ENCODE measurements at regions not wholly inside any gene's neighbourhood (a gene's known extent, or its start where the extent isn't known, plus 50 kb on each side); places are given as distances from the start of the nearest gene placed in this dataset.

GRCh38 chr14:98782062-98782461 lies 489.9 kb downstream of the BCL11B start:
- Histone ChIP-seq H2AFZ (ENCODE audit: low read depth) (no peak overlapping the region), H3K9me2 (no peaks in the 10 kb centered on the region), H3K4me1 (ENCODE audit: control insufficient read depth in 1 of 2, insufficient read depth in 2 of 2, low read depth in 1 of 2, low read length in 1 of 2) (no peaks in the 10 kb centered on the region), H3K36me3 (replicated peaks in 1 of 2; ENCODE audit: control insufficient read depth in 1 of 2, insufficient read depth in 2 of 2, low read length in 1 of 2) (no peaks in the 10 kb centered on the region), H3K4me3 (ENCODE audit: low read depth in 2 of 2, low read length in 1 of 2) (no peak overlapping the region), H3K9me3 (no peaks in the 10 kb centered on the region), H3K79me2 (ENCODE audit: insufficient read depth) (no peaks in the 10 kb centered on the region), H3F3A (replicated peaks; ENCODE audit: insufficient read depth) (no peaks in the 10 kb centered on the region), H3K4me2 (no peak overlapping the region), H3K27ac (ENCODE audit: low read depth in 2 of 2, low read length in 1 of 2) (no peak overlapping the region), H3K27me3 (ENCODE audit: insufficient read depth) (no peaks in the 10 kb centered on the region), H3K9ac (no peak overlapping the region), H4K20me1 (ENCODE audit: insufficient read depth) (no peaks in the 10 kb centered on the region)
- TF ChIP-seq GATA2 (CRISPR knock-in tag; IDR thresholded peaks at IDR 0.05) (no peak), SMC3 (IDR thresholded peaks at IDR 0.05; ENCODE audit: low read depth, low read length) (no peak), RCOR1 (IDR thresholded peaks at IDR 0.05; ENCODE audit: low read length) (no peak), RXRA (IDR thresholded peaks at IDR 0.05; ENCODE audit: borderline replicate concordance, low read depth) (no peak), FOXJ3 (CRISPR knock-in tag; IDR thresholded peaks at IDR 0.05) (no peak), RAD21 (IDR thresholded peaks at IDR 0.05; ENCODE audit: low read length) (no peak), IRF3 (IDR thresholded peaks at IDR 0.05; ENCODE audit: low read depth, low read length) (no peak)
- DNase-seq: no peak
- ChIA-PET POLR2A (no interaction called here), CTCF (no interaction called here)
- 4% methylated on average over 5 of the region's 5 CpGs for WGBS (ENCODE audit: low lambda C conversion rate)

GRCh38 chr14:98785578-98785977 lies 486.4 kb downstream of the BCL11B start:
- Histone ChIP-seq H3K9me2 (no peaks in the 10 kb centered on the region), H3K9me3 (no peaks in the 10 kb centered on the region), H3K4me3 (ENCODE audit: low read depth in 2 of 2, low read length in 1 of 2) (no peak overlapping the region), H3K9ac (no peak overlapping the region), H3K27me3 (ENCODE audit: insufficient read depth) (no peaks in the 10 kb centered on the region), H3K4me1 (ENCODE audit: control insufficient read depth in 1 of 2, insufficient read depth in 2 of 2, low read depth in 1 of 2, low read length in 1 of 2) (no peaks in the 10 kb centered on the region), H3K27ac (ENCODE audit: low read depth in 2 of 2, low read length in 1 of 2) (no peak overlapping the region), H4K20me1 (ENCODE audit: insufficient read depth) (no peaks in the 10 kb centered on the region), H3K4me2 (no peak overlapping the region), H3F3A (replicated peaks; ENCODE audit: insufficient read depth) (no peaks in the 10 kb centered on the region), H3K36me3 (replicated peaks in 1 of 2; ENCODE audit: control insufficient read depth in 1 of 2, insufficient read depth in 2 of 2, low read length in 1 of 2) (no peaks in the 10 kb centered on the region), H3K79me2 (ENCODE audit: insufficient read depth) (no peaks in the 10 kb centered on the region), H2AFZ (ENCODE audit: low read depth) (no peak overlapping the region)
- DNase-seq: no peak
- TF ChIP-seq USF1 (IDR thresholded peaks at IDR 0.05; ENCODE audit: borderline replicate concordance, low read depth): no peak
- TF ChIP-seq RFX5 (IDR thresholded peaks at IDR 0.05; ENCODE audit: low read length): no peak
- no peak for TF ChIP-seq GATA2 (CRISPR knock-in tag; IDR thresholded peaks at IDR 0.05)
- TF ChIP-seq FOXM1 (IDR thresholded peaks at IDR 0.05; ENCODE audit: low read depth): no peak
- no peak for TF ChIP-seq GABPA (IDR thresholded peaks at IDR 0.05; ENCODE audit: low read depth)
- no peak for TF ChIP-seq FOSL2 (IDR thresholded peaks at IDR 0.05; ENCODE audit: borderline replicate concordance, low read depth)
- no peak for TF ChIP-seq RCOR1 (IDR thresholded peaks at IDR 0.05; ENCODE audit: low read length)
- no peak for TF ChIP-seq EP300 (IDR thresholded peaks at IDR 0.05; ENCODE audit: borderline replicate concordance in 1 of 2, low read depth in 1 of 2, low read length in 1 of 2)
- WGBS (ENCODE audit: low lambda C conversion rate): 1% methylated on average over 6 of the region's 6 CpGs
- CTCF ChIA-PET: no interaction called here
- POLR2A ChIA-PET: no interaction called here

Data from SK-N-SH (cell line).